Ramos (cell line): ENCODE measurements at regions not wholly inside any gene's neighbourhood (a gene's known extent, or its start where the extent isn't known, plus 50 kb on each side); places are given as distances from the start of the nearest gene placed in this dataset.
"Not testable (repeated sequence)": the region's sequence is repeated elsewhere in the genome, so short reads cannot be mapped to it uniquely, and the experiment has no call there.

Experiments
- in situ Hi-C: fragments of 300-500 bp; cut with MboI; formaldehyde crosslinking; loops from one replicate; pipeline ENCODE4 v1.14.3; 2022; ENCODE audit warnings: low sequenced_read_pairs; ENCODE audit not compliant: unreplicated experiment

DNA sequence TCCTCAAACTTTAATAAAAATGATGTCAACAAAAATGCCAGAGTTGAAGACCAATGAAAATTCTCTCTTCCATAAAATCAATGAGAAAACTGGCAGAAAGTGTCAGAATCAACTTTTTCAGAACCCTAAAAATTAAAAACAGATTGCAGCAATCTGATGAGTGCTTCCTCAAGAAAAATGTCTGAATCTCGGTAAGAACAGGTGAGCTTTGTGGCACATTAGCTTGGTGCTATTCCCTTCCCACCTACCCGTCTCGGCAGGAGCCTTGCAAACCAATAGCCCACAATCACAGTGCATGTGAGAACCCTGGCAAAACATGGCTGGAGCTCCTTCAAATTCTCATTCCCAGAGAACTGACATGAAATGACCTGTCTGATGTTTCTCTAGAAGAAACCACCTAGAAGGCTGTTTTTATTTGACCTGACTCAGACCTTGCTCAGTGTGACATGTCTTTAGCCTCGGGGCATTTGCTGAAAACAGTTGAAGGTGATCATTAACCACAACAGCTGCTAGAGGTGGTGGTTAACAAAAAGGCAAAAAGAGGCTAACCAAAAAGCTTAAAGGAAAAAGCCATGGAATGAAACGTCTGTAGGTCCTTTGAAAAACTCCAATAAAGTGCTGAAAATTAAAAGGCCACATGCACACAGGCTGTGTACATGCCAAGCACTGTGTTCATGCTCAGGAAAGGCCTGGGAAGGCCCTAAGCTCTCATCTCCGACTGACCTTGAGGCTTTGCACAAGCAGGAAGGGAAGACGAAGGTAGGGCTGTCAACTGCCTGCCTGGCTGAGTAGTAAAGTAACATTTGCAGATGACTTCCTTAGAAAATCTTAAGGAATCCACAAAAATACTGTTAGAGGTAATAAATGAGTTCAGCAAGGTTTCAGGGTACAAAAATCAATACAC lies 253.0 kb upstream of the NSMCE3 start:
- in situ Hi-C loops, result no loop called here

GRCh38 chr15:29518442-29518841 lies 248.8 kb upstream of the NSMCE3 start:
- in situ Hi-C loops, result no loop called here

DNA sequence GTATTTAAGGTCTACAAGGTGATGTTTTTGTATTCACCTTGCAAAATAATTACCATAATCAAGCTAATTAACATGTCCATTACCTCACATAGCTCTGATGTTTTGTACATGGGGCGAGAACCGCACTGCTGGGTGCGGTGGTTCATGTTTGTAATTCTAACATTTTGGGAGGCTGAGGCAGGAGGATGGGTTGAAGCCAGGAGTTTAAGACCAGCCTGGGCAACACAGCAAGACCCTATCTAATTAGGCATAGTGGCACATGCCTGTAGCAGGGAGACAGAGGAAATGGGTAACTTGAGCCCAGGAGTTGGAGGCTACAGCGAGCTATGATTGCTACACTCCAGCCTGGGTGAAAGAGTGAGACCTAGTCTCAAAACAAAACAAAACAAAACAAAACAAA lies 248.2 kb upstream of the NSMCE3 start:
- in situ Hi-C loops, result no loop called here

- in situ Hi-C loops, result no loop called here
Observed at GRCh38 chr15:29516929-29517328, 247.3 kb upstream of the NSMCE3 start.

DNA sequence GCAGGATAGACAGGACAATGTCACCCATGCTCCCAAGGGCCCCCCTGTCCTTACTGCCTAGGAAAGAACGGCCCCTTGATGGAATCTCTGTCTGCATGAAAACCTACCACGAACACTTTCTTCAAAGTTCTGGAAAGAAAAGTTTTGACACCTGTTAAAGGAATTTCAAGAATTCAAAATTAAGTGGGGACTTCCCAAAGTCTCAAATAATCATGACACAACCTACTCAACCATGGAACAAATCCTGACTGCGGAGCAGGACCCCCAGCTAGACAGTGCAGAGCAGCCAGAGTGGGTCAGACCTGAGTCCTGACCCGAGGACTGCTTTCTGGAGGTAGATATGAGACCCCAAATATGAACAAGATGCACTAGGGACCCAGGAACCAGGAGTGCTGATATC lies 245.3 kb upstream of the NSMCE3 start:
- in situ Hi-C loops, result no loop called here

GRCh38 chr15:29511663-29512062 lies 242.0 kb upstream of the NSMCE3 start:
- in situ Hi-C loops, result no loop called here

DNA sequence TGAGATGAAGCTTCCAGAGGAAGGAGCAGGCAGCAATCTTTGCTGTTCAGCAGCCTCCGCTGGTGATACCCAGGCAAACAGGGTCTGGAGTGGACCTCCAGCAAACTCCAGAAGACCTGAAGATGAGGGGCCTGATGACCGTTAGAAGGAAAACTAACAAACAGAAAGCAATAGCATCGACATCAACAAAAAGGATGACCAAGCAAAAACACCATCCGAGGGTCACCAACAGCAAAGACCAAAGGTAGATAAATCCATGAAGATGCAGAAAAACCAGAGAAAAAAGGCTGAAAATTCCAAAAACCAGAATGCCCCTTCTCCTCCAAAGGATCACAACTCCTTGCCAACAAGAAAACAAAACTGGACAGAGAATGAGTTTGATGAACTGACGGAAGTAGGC lies 235.9 kb upstream of the NSMCE3 start:
- in situ Hi-C loops, result not testable (repeated sequence)

DNA sequence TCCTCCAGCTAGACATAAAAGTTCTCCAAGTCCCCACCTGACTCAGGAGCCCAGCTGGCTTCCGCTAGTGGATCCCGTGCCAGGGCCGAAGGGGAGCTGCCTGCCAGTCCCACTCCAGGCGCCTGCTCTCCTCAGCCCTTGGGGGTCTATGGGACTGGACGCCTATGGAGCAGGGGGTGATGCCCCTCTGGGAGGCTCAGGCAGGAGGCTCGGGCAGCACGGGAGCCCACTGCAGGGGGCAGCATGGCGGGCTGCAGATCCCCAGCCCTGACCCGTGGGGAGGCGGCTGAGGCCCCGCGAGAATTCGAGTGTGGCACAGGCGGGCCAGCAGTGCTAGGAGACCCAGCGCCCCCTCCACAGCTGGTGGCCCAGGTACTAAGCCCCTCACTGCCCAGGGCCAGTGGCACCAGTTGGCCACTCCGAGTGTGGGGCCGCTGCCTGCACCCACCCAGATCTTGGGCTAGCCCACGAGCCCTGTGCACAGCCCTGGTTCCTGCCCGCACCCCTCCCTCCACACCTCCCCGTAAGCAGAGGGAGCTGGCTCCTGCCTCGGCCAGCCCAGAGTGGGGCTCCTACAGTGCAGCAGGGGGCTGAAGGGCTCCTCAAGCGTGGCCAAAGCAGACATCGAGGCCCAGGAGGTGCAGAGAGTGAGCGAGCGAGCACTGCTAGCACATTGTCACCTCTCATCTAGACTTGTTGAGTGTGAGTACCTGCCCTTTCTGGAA lies 221.3 kb upstream of the NSMCE3 start:
- in situ Hi-C loops, result no loop called here

DNA sequence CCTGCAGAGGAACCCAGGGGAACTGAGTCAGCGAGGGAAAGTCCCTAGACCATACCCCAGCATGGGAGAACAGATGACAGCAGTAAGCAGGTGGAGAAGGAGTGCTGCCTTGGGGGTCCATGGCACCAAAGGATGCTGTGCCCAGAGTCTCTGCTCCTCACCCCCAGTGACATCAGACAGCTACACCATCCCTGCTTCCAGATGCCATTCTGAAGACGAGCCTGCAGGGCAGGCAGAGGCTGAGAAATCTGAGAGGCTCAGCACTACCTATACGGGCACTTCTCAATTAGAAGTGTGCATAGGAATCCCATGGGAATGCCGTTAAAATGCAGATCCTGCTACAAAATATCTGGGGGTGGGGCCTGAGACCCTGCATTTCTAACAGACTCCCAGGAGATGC lies 211.3 kb upstream of the NSMCE3 start:
- in situ Hi-C loops, result no loop called here

DNA sequence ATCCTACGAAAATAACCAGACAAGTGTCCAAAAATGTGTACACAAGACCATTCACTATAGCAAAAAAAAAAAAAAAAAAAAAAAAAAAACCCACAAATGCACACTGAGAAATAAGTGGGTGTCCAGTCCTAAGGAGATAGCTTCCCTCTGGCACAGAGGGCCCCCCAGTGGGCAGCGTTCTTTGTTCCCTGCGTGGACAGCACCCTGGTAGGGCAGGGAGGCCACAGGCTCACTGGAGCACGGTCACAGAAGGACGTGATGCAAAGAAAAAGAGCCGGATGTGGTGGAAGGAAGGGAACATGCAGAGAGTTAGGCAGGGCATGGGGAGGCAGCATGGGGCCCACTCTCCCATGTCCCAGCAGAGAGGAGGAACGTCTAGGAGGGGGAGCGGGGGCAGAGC lies 210.7 kb upstream of the NSMCE3 start:
- in situ Hi-C loops, result no loop called here

GRCh38 chr15:29477256-29477655 lies 207.6 kb upstream of the NSMCE3 start:
- in situ Hi-C loops, result no loop called here

DNA sequence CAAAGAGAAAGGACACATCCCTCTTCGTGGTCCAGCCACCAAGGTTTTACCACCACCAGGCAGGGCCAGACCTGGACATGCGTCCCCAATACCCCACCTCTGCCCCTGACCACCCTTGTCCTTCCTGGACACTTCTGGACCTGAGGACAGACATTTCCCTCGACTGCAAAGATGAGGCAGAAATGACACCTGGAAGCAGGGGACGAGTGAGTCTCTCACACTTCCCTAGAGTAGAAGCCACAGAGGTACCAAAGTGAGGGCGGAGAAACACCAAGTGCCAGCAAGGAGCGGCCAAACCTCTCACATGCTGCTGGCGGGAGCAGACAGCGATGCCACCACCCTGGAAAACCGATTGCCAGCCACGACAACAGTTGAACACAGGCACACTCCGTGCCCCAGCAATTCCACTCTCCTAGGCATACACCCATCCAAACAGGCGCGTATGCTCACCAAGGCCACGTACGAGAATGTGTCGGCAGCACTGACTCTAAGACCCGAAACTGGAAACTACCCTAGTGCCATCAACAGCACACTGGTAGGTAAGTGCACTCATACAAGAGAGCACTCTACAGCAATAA lies 207.0 kb upstream of the NSMCE3 start:
- in situ Hi-C loops, result no loop called here

- in situ Hi-C loops, result no loop called here
Observed at GRCh38 chr15:29475096-29475495, 205.5 kb upstream of the NSMCE3 start.

DNA sequence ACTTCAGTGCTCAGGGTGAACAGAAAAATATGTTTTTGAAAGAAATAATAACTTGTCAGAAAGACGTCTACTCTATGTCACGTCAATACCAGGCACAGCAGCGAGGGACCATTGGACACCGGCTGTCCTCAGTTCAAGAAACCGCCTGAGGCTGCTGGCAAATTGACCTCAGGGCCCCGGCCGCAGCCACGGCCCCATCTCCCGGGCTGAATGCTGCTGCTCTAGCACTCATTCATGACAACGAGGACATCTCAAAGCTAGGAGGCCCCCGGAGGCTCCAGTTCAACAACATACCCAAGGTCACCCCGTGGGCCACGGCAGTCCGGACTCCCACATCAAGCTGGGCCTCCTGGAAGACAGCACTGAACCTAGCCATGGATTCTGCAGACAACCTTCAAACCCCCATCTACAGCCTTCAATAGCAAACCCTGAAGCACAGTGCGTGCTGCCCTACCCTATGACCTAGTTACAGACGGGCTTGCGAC lies 204.0 kb upstream of the NSMCE3 start:
- in situ Hi-C loops, result no loop called here

DNA sequence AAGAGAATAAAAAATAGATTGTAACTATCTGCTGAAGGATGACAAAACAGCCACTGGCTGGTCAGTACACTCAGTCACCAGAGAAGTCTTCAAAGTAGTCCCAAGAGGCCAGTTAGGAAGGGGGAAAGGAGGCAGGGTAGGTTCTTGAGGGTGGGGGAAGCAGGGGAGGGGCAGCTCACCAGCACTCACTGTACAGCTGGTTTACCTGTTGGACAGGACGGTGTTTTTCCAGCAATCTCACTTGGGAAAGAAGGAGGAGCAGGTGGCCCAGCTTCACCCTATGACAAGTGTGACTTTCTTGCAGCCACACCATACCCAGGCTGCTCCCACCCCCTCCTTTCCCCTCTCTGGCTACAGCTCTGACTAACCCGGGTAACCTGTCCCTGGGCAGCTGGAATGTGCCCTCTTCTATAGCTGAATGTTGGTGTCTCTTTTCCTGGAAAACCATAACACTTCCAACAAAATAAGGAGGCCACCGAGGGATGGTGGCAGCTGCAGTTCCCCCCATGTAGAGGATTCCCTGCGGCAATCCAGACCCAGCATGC lies 203.4 kb upstream of the NSMCE3 start:
- in situ Hi-C loops, result no loop called here

DNA sequence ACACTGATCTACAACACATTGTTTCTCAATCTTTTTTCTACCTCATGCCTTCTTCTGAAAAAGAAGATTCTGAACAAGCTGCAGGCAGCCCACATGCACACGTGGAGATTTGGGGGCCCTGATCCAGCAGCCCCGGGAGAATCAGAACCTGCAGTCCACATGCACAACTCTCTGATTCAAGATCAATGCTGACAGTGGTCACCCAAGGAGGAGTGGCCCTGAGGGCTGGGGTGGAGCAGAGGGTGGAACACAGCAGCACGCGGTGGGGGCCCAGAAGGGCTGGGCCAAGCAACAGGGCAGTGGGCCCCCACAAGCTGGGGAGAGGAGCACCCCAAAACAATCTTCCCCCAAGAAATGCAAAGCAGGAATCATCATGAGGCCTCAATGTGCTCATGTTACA lies 202.1 kb upstream of the NSMCE3 start:
- in situ Hi-C loops, result no loop called here

- in situ Hi-C loops, result no loop called here
Observed at GRCh38 chr15:29471306-29471705, 201.7 kb upstream of the NSMCE3 start.

GRCh38 chr15:29470794-29471193 lies 201.2 kb upstream of the NSMCE3 start:
- in situ Hi-C loops, result no loop called here

- in situ Hi-C loops, result no loop called here
Observed at GRCh38 chr15:29470311-29470710, 200.7 kb upstream of the NSMCE3 start.

DNA sequence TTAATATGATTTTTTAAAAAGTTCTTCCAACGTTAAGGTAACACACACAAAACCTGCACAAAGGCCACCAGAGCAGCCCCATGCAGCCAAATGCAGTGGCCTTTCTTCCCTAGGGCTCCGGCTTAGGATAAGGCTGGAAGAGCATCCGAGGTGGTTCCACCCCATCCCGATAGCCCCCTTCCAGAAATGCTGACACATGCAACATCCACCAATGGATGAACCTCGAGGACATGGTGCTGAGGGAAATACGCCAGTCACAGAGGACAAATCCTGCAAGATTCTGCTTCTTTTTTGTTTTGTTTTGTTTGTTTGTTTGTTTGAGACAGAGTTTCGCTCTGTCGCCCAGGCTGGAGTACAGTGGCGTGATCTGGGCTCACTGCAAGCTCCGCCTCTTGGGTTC lies 199.3 kb upstream of the NSMCE3 start:
- in situ Hi-C loops, result no loop called here

GRCh38 chr15:29467091-29467490 lies 197.5 kb upstream of the NSMCE3 start:
- in situ Hi-C loops, result no loop called here
